ENCODE measurements at regions not wholly inside any gene's neighbourhood (a gene's known extent, or its start where the extent isn't known, plus 50 kb on each side); places are given as distances from the start of the nearest gene placed in this dataset.
"Not testable (repeated sequence)": the region's sequence is repeated elsewhere in the genome, so short reads cannot be mapped to it uniquely, and the experiment has no call there.

DNA sequence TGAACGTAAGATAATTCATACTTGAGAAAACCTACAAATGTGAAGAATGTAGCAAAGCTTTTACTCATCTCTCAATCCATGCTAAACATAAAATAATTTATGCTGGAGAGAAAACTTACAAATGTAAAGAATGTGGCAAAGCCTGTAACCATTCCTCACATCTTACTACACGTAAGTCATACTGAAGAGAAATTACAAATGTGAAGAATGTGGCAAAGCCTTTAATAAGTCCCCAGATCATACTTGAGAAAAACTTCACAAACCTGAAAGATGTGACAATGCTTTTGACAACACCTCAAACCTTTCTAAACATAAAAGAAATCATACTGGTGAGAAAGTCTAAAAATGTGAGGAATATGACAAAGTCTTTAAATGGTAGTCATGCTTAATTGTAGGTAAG, 89.4 kb downstream of the ZNF675 start:
- DNase-seq (ENCODE audit: low read depth) = no peak

GRCh38 chr19:23596872-23597271, 90.1 kb downstream of the ZNF675 start:
- DNase-seq (ENCODE audit: low read depth) = no peak

GRCh38 chr19:23594311-23594710, 92.7 kb downstream of the ZNF675 start:
- not testable (repeated sequence) for DNase-seq (ENCODE audit: low read depth)

- DNase-seq (ENCODE audit: low read depth) = no peak
Measured at GRCh38 chr19:23587546-23587945, 99.5 kb downstream of the ZNF675 start.

DNA sequence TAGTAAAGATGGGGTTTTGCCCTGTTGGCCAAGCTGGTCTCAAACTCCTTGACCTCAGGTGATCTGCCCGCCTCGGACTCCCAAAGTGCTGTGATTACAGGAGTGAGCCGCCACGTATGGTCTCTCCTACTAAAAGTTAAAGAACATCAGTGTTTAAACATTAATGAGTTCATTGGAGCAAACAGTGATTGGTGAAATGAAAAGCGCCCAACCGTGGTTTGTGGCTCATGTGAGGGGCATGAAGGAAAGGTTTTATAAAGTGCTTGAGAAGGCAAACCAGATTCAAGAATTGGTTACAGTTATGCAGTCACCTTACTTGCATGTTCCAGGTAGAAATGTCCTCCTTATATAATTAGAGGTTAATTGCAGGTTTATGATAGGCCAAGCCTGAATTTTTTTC, 109.5 kb downstream of the ZNF675 start:
- no peak for DNase-seq (ENCODE audit: low read depth)

- no peak for DNase-seq (ENCODE audit: low read depth)
Measured at GRCh38 chr19:23571175-23571574, 115.8 kb downstream of the ZNF675 start.

DNA sequence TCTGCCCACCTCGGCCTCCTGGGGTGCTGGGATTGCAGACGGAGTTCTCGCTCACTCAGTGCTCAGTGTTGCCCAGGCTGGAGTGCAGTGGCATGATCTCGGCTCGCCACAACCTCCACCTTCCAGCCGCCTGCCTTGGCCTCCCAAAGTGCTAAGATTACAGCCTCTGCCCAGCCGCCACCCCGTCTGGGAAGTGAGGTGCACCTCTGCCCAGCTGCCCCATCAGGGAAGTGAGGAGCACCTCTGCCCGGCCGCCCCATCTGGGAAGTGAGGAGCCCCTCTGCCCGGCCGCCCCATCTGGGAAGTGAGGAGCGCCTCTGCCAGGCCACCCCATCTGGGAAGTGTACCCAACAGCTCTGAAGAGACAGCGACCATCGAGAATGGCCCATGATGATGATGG, 118.9 kb downstream of the ZNF675 start:
- not testable (repeated sequence) for DNase-seq (ENCODE audit: low read depth)

- no peak for DNase-seq (ENCODE audit: low read depth)
Measured at GRCh38 chr19:23565256-23565655, 121.8 kb downstream of the ZNF675 start.

- DNase-seq (ENCODE audit: low read depth) = no peak
Measured at GRCh38 chr19:23563326-23563725, 123.7 kb downstream of the ZNF675 start.

DNA sequence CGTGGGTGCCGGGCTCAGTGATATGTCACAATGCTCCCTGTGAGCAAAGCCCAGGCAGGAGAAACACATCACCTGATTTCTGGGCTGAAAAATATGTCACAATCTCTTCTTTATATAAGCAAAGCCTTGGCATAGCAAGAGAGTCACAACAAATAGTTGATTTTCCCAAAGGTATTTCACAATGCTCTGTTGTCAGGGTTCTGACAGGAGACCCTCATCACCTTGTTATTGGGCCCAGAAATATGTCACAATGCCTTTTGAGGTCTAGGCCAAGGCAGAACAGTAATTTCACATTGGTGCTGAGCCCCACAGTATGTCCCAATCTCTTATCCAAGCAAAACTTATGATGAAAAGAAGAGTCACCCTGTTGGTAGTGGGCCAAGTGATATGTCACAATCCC, 125.7 kb downstream of the ZNF675 start:
- DNase-seq (ENCODE audit: low read depth) = no peak

DNA sequence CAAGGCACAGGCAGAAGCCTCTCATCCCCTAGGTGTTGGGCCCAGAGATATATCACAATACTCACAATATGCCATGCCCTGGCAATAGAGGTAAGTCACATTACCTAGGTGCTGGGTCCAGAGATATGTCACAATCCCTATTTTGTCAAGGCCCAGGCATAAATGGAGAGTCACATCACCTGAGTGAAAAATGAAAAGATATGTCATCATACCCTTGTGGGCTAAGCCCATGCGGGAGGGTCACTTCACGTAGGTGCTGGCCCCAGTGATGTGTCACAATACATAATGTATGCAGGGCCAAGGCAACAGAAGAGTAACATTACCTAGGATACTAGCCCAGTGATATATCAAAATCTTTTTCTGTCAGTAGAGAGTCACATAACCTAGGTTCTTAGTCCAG, 127.0 kb downstream of the ZNF675 start:
- DNase-seq (ENCODE audit: low read depth) = no peak

- DNase-seq (ENCODE audit: low read depth) = no peak
Measured at GRCh38 chr19:23558541-23558940, 128.5 kb downstream of the ZNF675 start.

DNA sequence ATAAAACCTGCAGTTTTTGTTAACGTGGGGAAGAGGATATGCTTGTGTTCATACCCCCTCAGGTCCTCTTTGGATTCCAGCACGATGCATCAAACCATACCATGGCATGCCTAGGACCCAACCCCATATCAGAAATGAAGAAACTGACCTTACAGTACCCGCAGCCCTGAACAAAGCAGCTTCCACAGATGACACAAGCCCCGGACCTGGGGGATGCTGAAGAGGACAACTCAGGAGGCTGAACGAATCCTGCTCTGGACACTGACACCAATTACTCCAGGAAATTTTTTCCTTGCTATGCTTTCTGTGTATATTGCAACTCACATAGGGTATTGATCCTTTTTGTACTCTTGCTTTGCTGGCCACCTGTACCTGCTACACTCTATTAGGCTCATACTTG, 129.6 kb downstream of the ZNF675 start:
- DNase-seq (ENCODE audit: low read depth) = no peak

GRCh38 chr19:23554548-23554947, 132.5 kb downstream of the ZNF675 start:
- DNase-seq (ENCODE audit: low read depth) = no peak

- DNase-seq (ENCODE audit: low read depth) = peak; percentile 14
Measured at GRCh38 chr19:23550102-23550501, 136.9 kb downstream of the ZNF675 start.

DNA sequence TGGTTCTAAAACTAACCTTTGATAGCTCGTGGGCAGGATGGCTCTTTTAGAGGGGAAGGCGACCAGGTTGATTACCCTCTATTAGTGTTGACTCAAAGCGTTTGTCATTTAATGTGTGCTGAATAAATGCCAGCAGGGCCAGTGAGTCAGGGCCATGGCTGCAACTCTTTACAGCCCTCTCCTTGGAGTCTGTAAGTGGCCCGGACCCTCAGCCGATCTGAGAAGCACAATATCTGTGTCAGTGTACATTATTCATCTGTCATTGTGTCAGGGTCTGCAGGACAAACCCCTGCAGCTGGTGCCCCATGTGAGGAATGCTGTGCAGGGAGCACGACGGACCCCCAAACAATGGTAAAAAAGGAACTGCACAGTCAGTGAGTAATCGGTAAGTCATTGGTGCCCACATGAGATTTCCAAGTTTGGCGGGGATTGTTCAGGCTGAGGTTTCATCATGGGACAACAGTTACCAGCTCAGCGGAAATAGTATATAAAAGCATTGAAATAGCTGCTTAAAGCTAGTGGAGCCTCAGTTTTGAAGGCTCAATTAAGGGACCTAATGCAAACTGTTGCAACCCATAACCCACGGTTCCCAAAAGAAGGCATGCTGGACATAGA, 139.1 kb downstream of the ZNF675 start:
- no peak for DNase-seq (ENCODE audit: low read depth)

DNA sequence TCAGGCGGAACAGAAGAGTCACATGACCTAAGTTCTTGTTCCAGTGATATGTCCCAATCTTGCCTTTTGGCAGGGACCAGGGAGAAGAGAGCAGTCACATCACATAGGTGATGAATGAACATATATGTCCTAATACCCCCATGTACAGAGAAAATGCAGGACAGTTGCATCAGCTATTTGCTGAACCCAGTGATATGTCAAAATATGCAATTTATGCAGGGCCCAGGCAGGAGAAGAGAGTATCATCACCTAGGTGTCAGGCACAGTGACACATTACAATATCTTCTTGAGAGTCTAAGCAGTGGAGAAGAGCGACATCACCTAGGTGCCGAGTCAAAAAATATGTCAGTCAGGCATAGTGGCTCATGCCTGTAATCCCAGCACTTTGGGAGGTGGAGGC, 139.9 kb downstream of the ZNF675 start:
- DNase-seq (ENCODE audit: low read depth) = no peak

DNA sequence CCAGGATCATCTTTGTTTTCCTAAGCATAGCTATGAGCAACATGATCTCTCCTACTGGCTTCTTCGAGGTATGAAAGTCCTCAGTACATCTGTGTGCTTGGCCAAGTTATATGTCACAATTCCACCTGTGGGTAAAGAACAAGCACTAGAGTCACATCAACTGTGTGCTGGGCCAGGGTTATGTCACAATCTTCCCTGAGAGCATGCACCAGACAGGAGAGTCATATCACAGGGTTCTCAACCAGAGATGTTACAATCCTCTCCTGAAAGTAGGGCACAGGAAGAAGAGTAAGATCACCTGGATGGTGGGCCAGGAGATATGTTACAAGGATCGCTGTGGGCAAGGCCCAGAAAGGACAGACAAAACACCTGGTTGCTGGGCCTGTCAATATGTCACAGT, 143.7 kb downstream of the ZNF675 start:
- no peak for DNase-seq (ENCODE audit: low read depth)

DNA sequence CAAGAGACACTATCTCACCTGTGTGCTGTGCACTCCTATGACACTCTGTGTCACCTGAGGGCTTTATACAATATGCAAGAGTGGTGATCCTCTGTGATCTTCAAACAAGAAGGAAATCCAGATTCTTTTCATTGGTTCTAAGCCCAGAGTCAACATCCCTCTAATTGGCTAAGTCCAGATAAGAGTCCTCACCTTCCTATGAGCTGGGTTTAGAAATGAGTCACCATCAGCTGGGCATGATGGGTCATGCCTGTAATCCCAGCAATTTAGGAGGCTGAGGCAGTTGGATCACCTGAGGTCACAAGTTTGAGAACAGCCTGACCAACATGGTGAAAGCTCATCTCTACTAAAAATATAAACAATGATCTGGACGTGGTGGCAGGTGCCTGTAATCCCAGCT, 144.4 kb downstream of the ZNF675 start:
- DNase-seq (ENCODE audit: low read depth) = no peak

GRCh38 chr19:23541991-23542390, 145.0 kb downstream of the ZNF675 start:
- DNase-seq (ENCODE audit: low read depth) = no peak

DNA sequence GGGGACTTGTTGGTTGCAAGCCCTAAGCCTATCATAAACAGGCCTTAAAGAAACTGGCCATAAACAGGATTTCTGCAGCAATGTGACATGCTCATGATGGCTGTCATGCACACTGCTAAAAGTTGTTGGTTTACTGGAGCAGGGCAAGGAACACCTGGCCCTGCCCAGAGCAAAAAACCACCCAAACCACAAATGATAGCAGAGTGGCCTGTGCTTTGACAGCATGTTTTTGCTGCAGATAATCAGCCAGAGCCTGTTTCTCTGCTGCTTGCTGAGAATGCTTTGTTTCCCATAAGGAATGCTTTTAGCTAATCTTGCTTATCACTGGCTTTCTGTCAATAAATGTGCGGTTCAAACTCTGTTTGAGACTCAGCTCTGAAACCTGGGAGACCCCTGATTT, 144.9 kb upstream of the ZNF91 start:
- DNase-seq (ENCODE audit: low read depth) = not testable (repeated sequence)

DNA sequence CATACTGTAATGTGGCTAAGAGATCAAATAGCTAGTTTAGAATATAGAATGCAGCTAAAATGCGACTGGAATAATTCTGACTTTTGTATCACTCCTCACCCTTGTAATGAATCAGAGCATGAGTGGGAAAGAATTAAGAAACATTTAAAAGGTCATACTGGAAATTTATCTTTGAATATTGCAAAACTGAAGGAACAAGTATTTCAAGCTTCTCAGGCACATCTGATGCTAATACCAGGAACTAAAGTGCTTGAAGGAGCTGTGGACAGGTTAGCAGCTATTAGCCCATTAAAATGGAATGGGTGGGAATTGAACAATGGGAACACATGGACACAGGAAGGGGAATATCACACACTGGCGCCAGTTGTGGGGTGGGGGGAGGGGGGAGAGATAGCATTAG, 144.2 kb upstream of the ZNF91 start:
- DNase-seq (ENCODE audit: low read depth) = no peak

- not testable (repeated sequence) for DNase-seq (ENCODE audit: low read depth)
Measured at GRCh38 chr19:23537136-23537535, 141.9 kb upstream of the ZNF91 start.

DNA sequence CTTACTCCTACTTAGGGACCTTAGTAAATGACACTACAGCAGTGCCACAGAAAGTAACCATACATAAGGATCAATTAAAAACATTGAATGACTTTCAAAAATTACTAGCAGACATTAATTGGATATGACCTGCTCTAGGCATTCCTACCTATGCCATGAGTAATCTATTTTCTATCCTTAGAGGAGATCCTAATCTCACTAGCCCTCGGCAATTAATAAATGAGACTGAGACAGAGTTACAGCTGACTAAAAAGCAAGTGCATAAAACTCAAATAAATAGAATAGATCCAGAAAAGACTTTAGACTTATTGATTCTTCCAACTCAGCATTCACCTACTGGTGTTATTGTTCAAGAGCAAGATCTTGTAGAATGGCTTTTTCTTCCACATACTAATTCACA, 141.1 kb upstream of the ZNF91 start:
- DNase-seq (ENCODE audit: low read depth) = not testable (repeated sequence)

DNA sequence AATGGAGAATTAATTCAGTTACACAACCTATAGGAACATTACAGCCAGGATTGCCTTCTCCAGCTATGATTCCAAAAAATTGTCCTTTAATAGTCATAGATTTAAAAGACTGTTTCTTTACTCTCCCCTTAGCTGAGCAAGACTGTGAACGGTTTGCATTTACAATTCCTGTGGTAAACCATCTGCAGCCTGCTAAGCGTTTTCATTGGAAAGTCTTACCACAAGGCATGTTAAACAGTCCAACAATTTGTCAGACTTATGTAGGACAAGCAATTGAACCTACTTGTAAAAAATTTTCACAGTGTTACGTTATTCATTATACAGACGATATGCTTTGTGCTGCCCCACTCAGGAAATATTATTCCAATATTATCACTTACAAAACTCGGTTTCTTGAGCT, 140.6 kb upstream of the ZNF91 start:
- not testable (repeated sequence) for DNase-seq (ENCODE audit: low read depth)

Data from iris pigment epithelial cell (primary cell).